HG03095 (cell line): ENCODE measurements at regions not wholly inside any gene's neighbourhood (a gene's known extent, or its start where the extent isn't known, plus 50 kb on each side); places are given as distances from the start of the nearest gene placed in this dataset.

Source experiments
- ATAC-seq: cut with Tn5 transposase; IDR thresholded peaks from one replicate; pipeline ENCODE4 v1.9.1; 2021; ENCODE audit warnings: moderate library complexity; ENCODE audit not compliant: unreplicated experiment

DNA sequence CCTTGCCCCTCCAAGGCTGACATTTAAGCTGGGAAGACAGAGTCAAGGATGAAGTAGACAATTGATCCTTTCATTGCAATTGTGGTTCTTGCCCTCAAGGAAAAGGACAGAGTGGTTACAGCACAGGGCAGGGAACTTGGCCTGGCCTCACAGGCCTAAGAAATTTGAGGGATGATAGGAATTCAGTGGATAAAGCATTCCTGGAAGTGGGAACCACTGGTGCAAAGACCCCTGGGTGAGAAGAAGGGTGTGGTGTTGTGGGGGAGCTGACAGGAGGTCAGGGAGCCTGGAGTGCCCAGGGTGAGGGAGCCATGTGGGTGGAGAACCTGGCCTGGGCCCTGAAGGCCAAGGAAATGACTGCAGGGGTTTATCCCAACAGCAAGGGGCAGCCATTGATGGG, 287.4 kb downstream of the UACA start:
- no peak for ATAC-seq

DNA sequence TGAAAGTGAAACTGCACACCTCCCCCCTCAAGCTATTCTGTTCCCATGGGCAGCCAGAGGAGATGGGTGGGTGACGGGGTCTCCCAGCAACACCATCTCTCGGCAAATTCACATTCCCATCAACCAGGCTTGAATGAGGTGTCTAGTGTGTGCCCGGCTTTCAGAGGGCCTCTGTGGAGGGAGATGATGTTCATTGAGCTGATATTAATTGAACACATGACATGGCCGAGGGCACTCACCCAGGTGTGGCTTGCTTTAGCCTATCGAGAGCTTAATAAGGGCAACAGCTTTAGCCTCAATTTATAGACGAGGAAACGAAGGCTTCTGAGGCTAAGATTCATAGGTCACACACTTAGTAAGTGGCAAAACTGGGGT, 288.0 kb downstream of the UACA start:
- ATAC-seq: no peak

DNA sequence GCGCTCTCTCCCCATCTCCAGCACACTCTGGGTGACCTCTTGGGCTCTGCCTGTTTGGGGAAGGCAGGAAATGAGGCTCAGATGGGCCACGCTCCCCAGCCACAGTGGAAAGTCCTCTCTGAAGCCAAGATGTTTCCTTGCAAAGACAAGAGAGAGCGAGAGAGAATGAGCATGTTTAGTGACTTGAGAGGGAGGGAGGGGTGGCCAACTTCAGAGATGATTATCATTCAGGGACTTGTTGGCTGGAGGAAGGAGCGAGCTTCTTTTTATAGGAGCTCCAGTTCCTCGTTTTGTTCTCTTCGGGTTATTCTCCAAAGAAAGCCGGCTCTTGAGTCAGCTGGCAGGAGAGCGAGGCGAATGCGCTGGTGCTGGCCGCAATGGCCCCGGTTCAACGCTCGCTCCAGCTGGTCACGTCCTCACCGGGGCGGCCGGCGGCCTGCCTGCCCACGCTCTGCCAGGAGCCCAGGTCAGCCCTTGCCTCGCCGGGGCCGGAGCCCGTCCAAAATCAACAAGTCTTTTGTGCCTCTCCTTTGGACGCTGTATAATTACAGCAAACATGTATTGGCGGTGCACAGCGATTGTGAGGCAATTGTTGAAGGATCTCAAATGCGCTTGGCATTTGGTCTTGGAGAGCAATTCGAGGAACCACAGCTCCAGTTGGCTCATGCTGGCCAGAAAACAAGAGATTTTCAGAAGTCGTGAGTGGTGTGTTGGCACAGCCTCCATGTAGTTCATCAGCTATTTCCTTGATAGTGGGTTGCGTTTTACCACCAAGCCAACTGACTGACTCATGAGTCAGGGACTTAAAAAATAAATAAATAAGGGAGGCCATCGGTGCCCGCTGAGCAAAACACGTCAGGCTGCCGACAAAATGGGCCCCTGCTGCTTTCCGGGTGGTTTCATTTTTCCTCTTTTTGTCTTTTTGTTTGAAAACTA, 288.6 kb downstream of the UACA start:
- ATAC-seq: no peak

DNA sequence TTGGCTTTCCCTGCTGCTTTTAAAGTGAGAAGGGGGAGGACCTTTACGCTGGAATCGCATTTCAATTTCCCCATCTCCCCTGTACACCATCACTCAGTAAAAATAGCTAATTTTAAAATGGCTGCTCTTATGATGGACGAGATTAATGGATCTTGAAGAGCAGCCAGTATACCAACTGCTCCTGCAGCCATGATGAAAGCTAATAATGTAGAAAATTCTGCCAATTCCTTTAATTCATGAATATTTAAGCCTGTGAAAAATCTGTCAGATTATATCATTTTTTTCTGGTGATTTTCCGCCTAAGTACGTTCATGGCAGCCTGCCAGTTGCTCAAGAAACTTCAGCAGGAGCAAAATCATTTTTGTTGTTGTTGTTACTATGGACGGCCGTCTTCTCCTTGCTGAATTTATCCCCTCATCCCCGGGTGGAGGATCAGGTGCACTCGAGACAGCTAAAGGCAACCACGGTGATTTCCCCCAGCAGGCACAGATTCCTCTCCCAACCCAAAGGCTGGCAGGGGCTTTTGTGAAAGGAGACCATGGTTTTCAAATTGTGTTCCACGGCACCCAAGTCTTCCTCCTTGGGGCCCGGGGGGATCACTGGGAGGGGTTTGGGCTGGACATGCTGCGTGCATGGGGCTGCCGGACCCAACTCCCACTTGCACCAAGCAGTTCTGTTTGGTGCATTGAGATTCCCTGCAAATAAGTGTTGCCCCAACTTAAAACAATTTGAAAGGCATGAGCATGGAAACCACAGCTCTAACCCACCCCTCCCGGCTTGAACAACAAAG, 289.6 kb downstream of the UACA start:
- no peak for ATAC-seq

DNA sequence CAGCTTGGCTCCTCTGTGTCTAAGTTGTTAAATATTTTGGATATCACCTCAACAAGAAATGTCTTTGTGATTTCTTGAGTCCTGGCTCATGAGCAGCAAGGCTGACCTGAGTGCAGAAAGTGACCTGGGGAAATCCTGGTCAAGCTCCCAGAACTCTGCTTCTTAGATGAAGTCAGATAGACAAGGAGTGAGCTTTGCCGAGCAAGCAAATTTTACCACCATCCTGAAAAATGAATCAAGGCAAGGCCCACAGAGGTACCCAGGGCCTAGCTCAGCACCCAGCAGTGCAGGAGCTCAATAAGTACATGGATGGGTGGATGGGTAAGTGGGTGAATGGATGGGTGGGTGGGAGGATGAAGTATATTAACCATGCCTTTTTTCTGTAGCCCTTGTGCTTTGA, 291.8 kb downstream of the UACA start:
- no peak for ATAC-seq

DNA sequence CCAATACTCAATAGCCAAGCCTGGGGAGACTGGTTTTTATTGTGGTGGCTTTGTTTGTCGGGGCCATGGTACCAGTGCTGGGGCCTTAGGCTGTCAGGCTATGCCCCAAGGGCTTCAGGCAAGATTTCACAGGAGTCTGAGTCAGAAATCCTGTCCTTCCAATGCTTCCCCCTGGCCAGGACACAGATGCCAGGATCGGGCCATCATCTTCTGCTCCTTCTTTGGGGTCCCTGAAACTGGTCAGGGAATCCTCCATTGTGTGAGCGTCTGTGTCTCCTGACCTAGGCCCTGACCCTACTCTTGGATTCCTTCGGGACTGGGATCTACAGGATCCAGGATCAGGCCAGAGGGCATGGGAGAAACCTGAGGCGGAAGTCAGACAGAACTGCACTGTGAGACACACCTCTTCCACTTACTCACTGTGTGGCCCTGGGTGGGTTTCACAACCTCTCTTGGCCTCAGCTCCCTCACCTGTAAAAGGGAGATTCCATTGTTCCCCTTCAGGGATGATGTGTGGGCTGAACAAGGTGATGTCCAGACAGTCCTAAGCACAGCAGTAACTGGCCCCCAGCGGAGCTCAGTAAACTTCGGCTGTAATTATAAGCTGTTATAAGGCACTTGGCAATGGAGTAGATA, 292.7 kb downstream of the UACA start:
- ATAC-seq: no peak

DNA sequence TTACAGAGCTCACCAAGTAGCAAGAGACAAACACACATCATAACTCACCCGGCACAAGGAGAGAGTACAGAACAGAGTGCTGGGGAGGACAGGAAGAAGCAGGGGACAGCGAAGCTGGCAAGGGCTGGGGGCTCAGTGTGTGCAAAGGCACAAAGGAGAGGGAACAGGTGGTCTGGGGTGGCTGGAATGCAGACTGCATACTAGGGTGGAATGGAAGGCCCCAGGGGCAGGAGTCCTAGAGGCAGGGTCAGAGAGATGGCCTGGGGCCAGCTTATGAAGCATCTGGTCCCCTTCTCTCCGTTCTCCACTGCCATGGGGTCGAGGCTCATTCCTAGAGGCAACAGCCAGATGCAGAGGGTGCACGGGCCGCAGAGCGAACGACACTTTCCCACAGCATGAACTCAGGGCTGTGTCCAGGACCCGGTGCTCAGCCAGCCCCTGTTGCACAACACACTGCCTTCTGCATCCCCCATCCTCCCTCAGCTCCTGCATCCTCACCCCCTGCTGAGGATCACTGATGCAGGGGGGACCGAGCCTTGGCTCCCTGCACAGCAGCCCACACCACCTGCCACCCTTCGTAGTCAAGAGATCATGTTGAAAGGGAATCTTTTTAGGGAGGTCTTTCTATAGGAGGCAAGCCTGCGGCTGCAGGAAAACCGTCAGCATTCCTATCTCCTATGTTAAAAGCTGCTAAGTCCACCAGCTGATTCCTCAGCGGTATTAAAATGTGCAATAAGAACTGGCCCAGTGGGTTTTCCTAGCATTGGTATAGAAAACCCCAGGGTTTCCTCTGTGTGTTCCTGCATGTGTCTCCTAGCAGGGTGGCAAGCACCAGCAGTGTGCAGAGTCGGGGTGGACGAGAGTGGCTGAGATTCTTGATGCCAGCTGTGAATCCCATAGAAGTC, 293.5 kb downstream of the UACA start:
- no peak for ATAC-seq

DNA sequence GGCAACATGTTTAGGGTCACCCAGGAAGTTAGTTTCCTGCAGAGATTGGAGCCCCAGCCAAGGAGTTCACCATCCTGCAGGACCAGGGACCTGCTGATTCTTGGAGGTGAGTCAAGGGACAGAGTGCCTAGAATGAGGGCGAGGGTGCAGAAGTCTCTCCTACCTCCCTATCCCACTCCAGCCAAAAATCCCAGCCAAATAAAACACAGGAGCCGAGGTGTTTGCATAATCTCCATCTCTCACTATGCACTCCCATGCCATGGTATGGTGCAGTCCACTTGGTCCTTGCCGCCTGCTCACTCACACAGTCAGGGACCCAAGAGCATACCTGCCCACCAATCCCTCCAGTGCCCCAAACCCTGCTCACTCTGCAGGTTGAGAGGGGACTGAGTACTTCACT, 294.2 kb downstream of the UACA start:
- no peak for ATAC-seq

DNA sequence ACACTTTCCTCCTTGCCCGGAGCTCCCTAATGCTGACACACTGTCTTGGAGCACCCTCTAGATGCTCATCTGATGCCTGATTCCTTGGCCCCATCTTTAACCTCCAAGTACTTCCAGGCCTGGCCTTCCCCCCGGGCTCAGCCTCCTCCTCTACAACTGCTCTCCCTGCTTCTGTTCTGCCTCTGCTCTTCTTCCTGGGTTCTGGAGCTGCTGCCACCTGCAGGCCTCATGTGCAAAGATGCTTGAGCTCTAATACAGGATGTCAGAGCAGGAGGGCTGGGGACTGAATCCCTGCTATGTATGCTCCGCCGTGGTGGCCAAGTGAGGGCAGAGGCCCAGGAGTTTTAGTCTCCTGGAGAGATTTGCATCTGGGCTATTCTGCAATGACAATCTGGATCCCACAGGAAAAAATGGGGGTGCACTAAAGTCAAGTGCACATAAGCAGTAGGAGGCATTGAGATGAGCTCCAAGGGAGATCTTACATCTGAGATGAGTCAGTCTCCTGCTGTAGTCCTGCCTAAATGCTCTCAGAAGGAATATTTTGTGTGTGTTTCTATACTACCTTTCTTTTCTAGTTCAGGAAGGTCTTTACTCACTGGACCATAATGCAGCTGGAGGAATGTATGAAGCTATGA, 296.3 kb downstream of the UACA start:
- no peak for ATAC-seq

DNA sequence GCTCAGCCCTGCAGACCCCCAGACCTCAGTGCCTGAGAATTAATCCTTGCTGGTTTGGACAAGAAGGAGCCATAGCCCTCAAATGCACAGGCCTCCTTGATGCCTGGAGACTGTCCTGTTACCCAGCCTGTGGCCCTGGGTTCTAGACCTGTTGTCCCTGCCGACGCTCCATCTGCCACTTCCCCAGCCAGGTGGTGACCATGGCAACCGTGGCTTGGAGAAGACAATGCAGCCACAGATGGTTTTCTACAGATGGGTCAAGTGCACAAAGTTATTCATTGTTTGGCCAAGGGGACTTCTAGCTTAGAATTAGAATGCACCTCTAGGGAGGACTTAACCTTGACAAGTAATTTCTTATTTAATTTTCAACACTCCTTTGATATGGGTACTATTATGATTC, 297.1 kb downstream of the UACA start:
- ATAC-seq: no peak

DNA sequence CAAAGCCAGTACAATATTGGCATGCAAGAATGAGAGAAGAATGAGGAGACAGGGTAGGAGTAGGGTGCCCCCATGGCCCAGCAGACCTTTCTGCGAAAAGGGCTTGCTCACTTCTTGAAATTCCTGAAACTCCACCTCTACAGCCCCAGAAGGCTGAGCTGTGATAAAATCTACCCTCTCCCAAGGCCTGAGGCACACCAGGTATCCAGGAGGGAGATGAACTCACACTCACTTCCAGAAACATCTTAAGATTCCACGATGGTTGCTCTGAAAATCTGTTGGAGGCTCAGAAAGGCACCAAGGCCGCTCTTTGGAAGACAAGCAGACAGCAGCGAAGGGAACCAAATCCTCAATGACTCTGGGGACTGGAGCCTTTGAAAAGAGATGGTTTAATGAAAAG, 297.5 kb downstream of the UACA start:
- no peak for ATAC-seq

DNA sequence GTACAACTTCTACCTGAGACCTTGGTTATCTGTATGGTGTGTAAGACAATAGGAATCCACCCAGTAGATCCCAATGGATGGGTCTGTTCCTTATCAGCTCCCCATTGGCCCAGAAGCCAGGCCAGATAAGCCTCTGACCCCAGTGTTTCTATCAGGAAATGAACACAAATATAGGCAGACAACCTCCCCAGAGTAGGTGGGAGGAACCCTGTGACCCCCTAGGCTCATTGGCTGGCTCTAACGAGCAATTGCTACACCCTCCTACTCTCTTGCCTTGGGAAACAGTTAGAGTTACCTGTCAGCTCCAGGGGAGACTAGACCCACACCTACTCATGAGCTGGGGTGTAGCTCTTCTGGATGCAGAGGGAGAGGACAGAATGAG, 299.9 kb downstream of the UACA start:
- ATAC-seq: no peak

DNA sequence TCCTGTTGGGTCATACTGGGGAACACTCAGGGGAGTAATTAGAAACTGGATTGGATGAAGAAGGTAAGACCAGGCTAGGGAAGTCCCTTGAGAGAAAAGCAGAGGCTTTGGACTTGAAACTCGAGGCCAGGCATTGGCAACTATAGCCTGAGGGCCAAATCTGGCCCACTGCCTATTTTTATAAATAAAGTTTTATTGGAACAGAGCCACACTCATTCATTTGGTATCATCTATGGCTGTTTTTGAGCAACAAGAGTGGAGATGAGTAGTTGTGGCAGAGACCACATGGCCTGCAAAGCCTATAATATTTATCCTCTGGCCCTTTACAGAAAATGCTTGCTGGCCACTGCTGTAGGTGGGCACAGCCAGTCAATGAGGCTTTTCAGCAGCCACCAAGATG, 301.4 kb downstream of the UACA start:
- no peak for ATAC-seq

DNA sequence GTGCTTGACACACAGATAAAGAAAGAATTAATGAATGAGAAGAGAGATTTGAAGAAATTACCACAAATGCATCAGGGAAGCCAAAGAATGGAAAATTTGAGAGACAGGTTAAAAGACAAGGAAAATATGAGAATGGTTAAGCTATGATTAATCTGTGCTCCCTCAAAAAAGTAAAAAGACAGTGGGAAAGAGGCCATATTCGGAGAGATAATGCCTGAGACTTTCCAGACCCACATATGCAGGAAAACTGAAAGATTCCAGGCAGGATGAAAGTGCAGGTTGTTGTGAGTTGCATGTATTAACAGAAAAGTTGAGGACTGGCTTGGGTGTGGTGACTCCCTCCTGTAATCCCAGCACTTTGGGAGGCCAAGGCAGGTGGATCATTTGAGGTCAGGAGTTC, 302.3 kb downstream of the UACA start:
- no peak for ATAC-seq

DNA sequence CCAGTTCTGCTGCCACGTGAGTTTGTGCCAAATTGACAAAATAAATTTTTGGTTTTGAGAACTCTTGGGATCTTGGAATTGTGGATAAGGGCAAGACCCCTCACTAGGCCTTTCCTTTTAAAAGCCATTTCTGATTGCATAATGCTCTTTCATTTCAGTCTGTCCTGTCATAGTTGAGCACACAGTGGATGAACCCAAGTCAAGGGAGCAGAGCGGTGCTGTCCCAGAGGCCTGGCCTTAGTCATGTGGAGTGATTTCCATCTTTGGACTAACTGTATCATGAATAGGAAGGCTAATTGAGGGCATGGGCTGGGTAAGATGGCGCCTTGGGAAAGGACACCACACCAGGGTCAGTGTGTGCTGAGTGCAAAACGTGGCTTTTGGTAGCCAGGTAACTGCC, 304.0 kb downstream of the UACA start:
- no peak for ATAC-seq

DNA sequence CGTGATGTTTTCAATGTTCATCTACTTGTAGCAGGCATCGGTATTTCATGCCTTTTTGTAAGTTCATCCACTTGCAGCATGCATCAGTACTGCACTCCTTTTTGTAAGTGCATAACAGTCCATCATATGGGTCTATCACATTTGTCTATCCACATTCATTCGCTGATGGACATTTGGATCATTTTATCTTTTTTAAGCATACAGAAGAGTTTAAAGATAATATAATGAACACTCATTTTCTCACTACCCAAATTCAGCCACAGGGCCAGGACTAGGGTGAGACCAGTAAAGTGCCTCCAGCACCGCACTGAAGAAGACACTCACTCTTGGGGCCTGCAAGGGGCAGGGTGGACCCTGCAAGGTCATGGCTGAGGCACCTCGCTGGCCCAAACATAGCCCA, 309.6 kb downstream of the UACA start:
- no peak for ATAC-seq

DNA sequence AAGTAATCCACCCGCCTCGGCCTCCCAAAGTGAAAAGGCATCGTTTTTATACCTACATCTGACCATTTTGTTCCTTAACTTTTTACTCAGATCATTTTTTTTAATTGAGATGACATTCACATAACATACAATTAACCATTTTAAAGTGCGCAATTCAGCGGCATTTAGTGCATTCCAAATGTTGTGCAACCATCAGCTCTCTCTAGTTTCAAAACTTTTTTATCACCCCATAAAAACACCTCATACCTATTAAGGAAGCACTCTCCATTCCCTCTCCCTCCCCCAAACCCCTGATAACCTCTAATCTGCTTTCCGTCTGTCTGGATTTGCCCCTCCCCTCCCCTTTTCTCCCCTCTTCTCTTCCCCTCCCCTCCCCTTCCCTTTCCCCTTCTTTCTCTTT, 310.1 kb downstream of the UACA start:
- no peak for ATAC-seq

DNA sequence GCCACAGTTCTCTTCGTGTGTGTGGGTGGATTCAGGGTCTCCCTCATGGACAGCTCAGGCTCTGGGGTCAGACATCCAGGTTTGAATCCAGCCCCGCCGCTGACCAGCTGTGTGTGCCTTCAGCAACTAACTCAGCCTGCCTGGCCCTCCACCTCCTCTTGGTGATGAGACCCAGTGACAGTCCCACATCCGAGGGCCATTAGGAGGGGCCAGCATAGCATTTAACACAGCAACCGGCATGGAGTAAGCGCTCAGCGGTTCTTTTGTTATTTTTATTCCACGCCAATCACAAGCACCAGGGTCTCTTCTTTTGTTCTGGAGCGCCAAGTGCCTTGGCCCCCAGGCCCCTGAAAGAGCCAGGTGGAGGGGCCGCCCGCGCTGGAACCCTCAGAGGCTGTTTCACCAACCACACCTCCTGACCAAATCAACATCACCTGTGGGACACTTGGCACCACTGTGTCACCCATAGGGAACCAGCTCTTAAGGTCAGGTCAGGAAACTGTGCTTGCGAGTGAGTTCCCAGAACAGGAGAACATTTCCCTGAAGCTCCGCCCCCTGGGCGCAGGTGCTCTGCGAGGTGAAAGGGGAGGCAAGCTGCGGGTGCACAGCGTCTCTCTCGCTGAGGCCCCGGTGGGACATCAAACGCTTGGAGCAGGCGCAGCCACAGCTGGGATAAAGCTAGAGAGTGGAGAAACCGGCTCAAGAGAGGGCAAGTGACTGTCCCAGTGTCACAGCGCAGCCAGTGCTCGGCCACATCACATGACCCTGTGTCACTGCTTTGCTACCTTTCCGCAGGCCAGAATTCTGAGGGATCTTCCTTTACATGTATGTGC, 311.3 kb downstream of the UACA start:
- no peak for ATAC-seq

DNA sequence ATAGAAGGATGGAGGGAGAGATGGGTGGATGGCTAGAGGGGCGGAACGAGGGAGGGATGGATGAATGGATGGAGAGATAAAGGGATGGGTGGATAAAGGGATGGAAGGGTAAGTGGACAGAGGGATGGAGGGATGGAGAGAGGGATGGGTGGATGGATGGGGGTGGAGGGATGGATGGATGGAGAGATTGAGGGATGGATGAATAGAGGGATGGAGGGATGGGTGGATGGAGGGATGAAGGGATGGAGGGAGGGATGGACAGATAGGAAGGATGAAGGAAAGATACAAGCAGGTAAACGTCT, 313.3 kb downstream of the UACA start:
- no peak for ATAC-seq
